PFSK-1 (cell line): ENCODE measurements at regions not wholly inside any gene's neighbourhood (a gene's known extent, or its start where the extent isn't known, plus 50 kb on each side); places are given as distances from the start of the nearest gene placed in this dataset.

ENCODE experiments used
- POLR2AphosphoS5 ChIP-seq: IDR thresholded peaks from 2 replicates; pipeline ENCODE4 v1.6.1; 2012; ENCODE audit warnings: low read depth, mild to moderate bottlenecking, control low read depth, low read length, moderate library complexity
- SIN3A ChIP-seq: IDR thresholded peaks from 2 replicates; pipeline ENCODE4 v1.6.1; 2012; ENCODE audit warnings: mild to moderate bottlenecking, low read length, moderate library complexity, borderline replicate concordance; ENCODE audit not compliant: insufficient read depth
- TAF1 ChIP-seq: IDR thresholded peaks from 2 replicates; pipeline ENCODE4 v1.6.1; 2012; ENCODE audit warnings: low read length, control low read depth, borderline replicate concordance; ENCODE audit not compliant: insufficient read depth
- TF ChIP-seq, protein P1 (sequence below), 2 experiments: IDR thresholded peaks; 2 replicates each; pipeline versions ENCODE4 v1.6.1 to v1.8.0; 2011 to 2012; ENCODE audit warnings: low read depth in 2 of 2, low read length in 2 of 2, control low read depth in 1 of 2, inconsistent platforms in 1 of 2, mild to moderate bottlenecking in 1 of 2, moderate library complexity in 1 of 2; ENCODE audit not compliant: insufficient read depth in 1 of 2

DNA sequence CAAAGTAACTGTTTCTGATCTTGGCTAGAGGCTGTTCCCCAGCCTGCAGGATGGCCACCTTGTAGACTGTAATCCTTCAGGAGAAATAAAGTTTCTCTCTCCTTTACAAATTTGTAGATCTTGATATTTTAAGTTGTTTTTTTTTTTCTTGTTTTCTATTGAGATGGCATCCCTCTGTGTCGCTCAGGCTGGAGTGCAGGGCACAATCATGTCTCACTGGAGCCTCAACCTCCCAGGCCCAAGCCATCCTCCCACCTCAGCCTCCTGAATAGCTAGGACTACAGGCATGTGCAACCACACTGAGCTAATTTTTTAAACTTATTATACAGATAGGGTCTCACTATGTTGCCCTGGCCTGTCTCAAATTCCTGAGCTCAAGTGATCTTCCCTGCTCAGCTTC is 389.8 kb upstream of the LRRC4C start:
- no peak for TF ChIP-seq POLR2AphosphoS5
- no peak for TF ChIP-seq TAF1
- TF ChIP-seq, protein P1, sequence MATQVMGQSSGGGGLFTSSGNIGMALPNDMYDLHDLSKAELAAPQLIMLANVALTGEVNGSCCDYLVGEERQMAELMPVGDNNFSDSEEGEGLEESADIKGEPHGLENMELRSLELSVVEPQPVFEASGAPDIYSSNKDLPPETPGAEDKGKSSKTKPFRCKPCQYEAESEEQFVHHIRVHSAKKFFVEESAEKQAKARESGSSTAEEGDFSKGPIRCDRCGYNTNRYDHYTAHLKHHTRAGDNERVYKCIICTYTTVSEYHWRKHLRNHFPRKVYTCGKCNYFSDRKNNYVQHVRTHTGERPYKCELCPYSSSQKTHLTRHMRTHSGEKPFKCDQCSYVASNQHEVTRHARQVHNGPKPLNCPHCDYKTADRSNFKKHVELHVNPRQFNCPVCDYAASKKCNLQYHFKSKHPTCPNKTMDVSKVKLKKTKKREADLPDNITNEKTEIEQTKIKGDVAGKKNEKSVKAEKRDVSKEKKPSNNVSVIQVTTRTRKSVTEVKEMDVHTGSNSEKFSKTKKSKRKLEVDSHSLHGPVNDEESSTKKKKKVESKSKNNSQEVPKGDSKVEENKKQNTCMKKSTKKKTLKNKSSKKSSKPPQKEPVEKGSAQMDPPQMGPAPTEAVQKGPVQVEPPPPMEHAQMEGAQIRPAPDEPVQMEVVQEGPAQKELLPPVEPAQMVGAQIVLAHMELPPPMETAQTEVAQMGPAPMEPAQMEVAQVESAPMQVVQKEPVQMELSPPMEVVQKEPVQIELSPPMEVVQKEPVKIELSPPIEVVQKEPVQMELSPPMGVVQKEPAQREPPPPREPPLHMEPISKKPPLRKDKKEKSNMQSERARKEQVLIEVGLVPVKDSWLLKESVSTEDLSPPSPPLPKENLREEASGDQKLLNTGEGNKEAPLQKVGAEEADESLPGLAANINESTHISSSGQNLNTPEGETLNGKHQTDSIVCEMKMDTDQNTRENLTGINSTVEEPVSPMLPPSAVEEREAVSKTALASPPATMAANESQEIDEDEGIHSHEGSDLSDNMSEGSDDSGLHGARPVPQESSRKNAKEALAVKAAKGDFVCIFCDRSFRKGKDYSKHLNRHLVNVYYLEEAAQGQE (IDR thresholded peaks at IDR 0.05; ENCODE audit: insufficient read depth in 1 of 2, low read depth in 2 of 2, low read length in 2 of 2), result no peak
- TF ChIP-seq SIN3A, result no peak
